GM13976 (cell line): ENCODE measurements at regions not wholly inside any gene's neighbourhood (a gene's known extent, or its start where the extent isn't known, plus 50 kb on each side); places are given as distances from the start of the nearest gene placed in this dataset.

Source experiments
- DNase-seq: peaks from one replicate; pipeline ENCODE4 v3.0.0; 2012; ENCODE audit warnings: low spot score
- in situ Hi-C: fragments of 300-500 bp; cut with MboI; formaldehyde crosslinking; loops from one replicate; pipeline ENCODE4 v1.12.0; 2022; ENCODE audit warnings: low sequenced_read_pairs, mixed read lengths, inconsistent platforms; ENCODE audit not compliant: unreplicated experiment
- TF ChIP-seq, protein P1 (sequence below): IDR thresholded peaks from 2 replicates; pipeline ENCODE4 v1.5.1; 2012; ENCODE audit warnings: borderline replicate concordance, mild to moderate bottlenecking; ENCODE audit not compliant: insufficient read depth; ENCODE audit errors: extremely low read depth, missing control alignments, control extremely low read depth

- in situ Hi-C loops = no loop called here
- no peak for DNase-seq
- TF ChIP-seq, protein P1, sequence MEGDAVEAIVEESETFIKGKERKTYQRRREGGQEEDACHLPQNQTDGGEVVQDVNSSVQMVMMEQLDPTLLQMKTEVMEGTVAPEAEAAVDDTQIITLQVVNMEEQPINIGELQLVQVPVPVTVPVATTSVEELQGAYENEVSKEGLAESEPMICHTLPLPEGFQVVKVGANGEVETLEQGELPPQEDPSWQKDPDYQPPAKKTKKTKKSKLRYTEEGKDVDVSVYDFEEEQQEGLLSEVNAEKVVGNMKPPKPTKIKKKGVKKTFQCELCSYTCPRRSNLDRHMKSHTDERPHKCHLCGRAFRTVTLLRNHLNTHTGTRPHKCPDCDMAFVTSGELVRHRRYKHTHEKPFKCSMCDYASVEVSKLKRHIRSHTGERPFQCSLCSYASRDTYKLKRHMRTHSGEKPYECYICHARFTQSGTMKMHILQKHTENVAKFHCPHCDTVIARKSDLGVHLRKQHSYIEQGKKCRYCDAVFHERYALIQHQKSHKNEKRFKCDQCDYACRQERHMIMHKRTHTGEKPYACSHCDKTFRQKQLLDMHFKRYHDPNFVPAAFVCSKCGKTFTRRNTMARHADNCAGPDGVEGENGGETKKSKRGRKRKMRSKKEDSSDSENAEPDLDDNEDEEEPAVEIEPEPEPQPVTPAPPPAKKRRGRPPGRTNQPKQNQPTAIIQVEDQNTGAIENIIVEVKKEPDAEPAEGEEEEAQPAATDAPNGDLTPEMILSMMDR = no peak
Measured at GRCh38 chr9:115912086-115912485, 241.5 kb upstream of the PAPPA start.

GRCh38 chr9:115913696-115914095 lies 239.9 kb upstream of the PAPPA start:
- no peak for DNase-seq
- TF ChIP-seq, protein P1 = no peak
- in situ Hi-C loops = no loop called here

GRCh38 chr9:115914291-115914690 lies 239.3 kb upstream of the PAPPA start:
- DNase-seq = no peak
- in situ Hi-C loops = no loop called here
- TF ChIP-seq, protein P1 = no peak

GRCh38 chr9:115921301-115921700 lies 232.3 kb upstream of the PAPPA start:
- no peak for DNase-seq
- TF ChIP-seq, protein P1 = no peak
- in situ Hi-C loops = no loop called here

DNA sequence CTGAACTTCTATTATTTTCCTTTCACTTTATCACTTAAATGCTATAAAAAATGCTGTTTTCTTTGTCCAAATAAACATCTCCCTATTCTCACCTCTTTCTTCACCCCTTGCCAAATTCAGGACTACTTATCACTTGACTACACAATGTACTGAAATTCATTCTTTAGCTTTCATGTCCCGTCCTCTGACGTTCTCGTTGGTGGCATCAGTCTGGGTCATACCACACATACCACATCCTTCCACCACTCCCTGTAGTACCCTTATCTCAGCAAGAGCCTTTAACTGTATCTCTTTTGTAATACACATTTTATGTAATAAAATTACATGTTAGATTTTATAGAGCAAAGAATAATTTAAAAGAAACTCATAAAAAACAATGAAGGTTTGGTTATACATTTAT lies 231.1 kb upstream of the PAPPA start:
- no peak for DNase-seq
- TF ChIP-seq, protein P1 = no peak
- in situ Hi-C loops = no loop called here

DNA sequence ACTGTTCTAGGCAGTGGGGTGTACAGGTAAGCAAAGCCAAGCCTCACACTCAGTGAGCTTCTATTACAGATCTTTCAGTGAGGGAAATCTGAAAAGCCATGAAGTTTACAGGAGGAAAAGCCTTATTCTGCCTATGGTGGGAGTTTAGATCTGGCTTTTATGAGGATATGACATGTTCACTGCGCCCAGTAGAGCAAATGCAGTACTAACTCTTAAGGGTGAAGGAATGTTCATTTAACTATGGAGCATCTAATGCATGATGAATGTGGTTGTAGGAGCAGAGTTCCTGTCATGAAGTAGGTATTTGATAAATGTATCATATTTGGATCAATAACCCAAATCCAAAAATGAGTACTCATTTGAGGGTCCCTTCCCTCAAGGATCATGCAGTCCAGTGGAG lies 230.2 kb upstream of the PAPPA start:
- TF ChIP-seq, protein P1 = no peak
- no peak for DNase-seq
- in situ Hi-C loops = no loop called here
